Sciatic nerve (tissue), 2 donors: ENCODE measurements at regions not wholly inside any gene's neighbourhood (a gene's known extent, or its start where the extent isn't known, plus 50 kb on each side); places are given as distances from the start of the nearest gene placed in this dataset.
"Not testable (repeated sequence)": the region's sequence is repeated elsewhere in the genome, so short reads cannot be mapped to it uniquely, and the experiment has no call there.

Experiments used
- ATAC-seq: fragments of 200-7000 bp; cut with Tn5 transposase; one replicate; pipeline ENCODE4 v1.9.1; 2020; ENCODE audit warnings: mild to moderate bottlenecking, moderate library complexity
- DNase-seq: peaks from one replicate; pipeline ENCODE4 v3.0.0-alpha.2; 2020; ENCODE audit warnings: low spot score
- intact Hi-C: fragments of 100-400 bp; cut with DNase I; formaldehyde crosslinking; loops from one replicate; pipeline ENCODE4 v1.14.2; 2022
- donor health status: DM: no; HTN: no; CAD: no.
- donor health status: DM: no; HTN: no; CAD: no.

GRCh38 chr2:11945139-11946126, 199.0 kb downstream of the LPIN1 start:
- DNase-seq (no peak), ATAC-seq (no peak)
- intact Hi-C loops = no loop called here

- intact Hi-C loops = no loop called here
- ATAC-seq (no peak), DNase-seq (no peak)
Observed at GRCh38 chr2:11947956-11948355, 201.5 kb downstream of the LPIN1 start.

GRCh38 chr2:11949732-11950523, 203.5 kb downstream of the LPIN1 start:
- DNase-seq (no peak), ATAC-seq (no peak)
- intact Hi-C loops = no loop called here

DNA sequence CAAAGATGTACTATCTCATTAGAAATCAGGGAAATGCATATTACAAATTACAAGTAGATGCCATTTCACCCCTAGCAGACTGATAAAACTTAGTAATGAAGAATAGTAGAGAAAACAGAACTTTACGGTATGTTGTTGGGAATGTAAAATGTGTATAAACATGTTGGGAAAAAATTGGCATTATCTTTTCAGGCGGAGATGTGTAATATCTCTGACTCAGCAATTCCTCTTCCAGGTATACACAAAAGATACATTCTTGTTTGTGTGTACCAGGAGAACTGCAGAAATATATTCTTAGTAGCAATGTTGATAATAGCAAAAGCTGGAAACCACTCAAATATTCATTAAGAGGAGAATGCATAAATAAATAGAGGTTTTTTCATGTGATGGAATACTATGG, 204.5 kb downstream of the LPIN1 start:
- no peak for DNase-seq
- intact Hi-C loops = no loop called here

DNA sequence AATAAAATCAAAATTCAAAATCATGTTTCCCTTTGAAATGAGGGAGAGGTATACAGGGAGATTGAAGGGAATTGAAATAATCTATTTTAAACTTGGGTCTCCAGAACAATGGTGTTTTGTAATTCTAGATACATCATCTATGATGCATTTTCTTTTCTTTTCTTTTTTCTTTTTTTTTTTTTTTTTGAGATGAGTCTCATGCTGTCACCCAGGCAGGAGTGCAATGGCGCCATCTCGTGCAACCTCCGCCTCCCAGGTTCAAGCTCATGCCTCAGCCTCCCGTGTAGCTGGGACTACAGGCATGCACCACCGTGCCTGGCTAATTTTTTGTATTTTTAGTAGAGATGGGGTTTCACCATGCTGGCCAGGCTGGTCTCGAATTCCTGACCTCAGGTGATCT, 205.1 kb downstream of the LPIN1 start:
- DNase-seq, ATAC-seq, intact Hi-C loops: not testable (repeated sequence)

More for the DNA sequence above, 204.5 kb downstream of the LPIN1 start:
- no peak for ATAC-seq

- DNase-seq (no peak), ATAC-seq (no peak)
- intact Hi-C loops = no loop called here
Observed at GRCh38 chr2:11953258-11953657, 206.8 kb downstream of the LPIN1 start.

DNA sequence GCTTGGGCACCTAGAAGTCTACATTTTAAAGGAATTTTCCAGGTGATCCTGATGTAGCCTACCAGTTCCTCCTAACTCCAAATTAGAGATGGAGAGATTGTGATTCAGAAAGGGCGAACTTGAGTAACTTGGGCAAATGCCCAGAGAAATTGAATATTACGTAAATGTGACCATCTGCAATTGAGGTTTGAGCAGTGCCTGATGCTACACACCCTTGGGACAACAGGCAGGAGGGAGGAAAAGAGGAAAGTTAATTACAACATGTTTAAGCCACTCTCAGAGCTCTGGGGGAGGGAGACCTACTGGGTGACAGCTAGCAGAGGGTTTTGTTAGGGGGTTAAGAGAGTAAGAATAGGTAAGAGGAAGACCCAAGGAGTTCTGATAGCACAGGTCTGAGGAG, 208.9 kb downstream of the LPIN1 start:
- DNase-seq (no peak), ATAC-seq (peak; percentile 44)
- intact Hi-C loops = no loop called here

DNA sequence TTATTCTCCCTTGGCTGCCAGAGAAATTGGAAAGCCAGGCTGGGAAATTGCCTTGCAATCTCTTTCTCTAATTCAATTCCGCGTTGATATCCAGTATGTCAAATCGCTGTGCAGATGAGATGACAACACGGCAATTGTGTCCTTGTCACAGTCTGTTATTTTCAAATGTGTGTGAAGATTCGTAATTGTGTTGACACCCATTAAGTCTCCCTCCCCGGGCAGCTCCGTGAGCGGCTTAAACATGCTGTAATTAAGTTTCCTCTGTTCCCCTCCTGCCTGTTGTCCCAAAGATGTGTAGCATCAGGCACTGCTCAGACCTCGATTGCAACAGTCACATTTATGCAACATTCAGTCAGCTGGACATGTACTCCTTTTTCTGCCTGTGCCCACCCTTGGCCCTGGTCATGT, 209.5 kb downstream of the LPIN1 start:
- DNase-seq = no peak
- no peak for ATAC-seq
- intact Hi-C loops = no loop called here

DNA sequence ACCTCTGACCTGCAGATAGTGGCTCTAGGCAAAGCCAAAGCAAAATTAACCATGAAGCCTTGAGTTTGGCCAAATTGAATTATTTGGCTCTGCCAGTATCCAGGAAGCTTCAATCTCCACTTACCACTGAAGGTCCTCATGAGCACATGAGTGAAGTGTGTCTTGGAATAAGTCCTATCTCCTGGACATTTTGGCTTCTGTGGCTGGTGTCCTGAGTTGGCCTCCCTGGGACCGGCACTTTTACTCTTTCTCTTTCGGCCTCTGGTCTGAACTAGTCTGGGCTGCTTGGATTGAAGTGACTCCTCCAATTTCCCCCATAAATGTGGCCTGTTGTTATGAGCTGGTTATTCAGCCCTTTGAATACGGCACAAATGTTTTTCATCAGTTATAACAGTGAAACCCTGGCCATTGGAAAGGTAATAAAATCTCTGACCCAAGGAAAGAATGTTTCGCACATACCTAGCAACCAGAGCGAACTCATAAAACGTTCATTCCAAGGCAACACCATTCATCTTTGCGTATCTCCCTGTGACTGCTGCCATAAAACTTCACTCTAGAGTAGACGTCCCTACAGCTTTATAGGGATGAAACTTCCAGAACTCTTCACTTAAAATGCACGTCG, 216.4 kb downstream of the LPIN1 start:
- DNase-seq = no peak
- ATAC-seq = no peak

DNA sequence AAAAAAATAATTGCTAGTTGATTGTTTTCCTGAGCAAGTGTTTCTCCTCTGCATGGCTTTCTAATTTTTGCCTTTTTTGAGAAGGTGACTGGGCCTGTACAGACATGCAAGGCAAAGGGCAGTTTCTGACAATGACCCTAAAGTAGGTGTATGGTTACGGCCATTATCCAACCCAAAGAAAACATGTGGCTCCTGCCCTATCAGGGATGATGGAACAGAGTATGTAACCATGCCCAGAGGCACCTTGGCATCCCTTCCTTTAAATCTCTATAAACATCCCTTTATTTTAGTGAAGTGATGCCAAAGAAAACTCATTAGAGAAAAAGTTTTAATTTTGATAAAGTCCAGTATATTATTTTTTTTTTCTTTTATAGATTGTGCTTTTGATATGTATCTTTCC, 217.5 kb downstream of the LPIN1 start:
- ATAC-seq = no peak
- DNase-seq = no peak
- intact Hi-C loops = no loop called here

More for the DNA sequence above, 216.4 kb downstream of the LPIN1 start:
- intact Hi-C loops = no loop called here

DNA sequence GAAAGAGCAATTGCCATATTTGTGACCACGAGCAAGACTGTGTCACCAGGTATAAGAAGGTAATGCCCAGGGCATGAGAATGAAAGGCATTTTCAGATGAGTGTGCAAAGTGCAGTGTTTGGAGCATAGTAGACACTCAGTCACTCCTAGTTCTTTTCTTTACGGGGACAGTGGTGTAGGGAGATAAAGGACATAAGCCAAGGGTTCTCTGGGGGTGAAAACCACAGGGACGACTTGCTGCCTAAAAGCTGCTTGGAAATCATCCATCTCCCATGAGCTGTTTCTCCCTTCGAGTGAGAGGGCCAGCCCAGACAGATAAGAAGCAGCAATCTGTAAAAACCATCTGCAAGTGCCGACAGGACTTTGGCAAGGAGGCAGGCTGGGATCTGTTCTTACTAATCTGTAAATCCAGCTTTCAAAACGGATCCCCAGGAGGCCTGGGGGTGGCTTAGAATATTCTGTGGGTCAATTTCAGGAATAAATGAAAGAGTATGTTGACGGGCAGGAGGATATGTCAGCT, 221.6 kb downstream of the LPIN1 start:
- DNase-seq = no peak
- intact Hi-C loops = no loop called here
- no peak for ATAC-seq

DNA sequence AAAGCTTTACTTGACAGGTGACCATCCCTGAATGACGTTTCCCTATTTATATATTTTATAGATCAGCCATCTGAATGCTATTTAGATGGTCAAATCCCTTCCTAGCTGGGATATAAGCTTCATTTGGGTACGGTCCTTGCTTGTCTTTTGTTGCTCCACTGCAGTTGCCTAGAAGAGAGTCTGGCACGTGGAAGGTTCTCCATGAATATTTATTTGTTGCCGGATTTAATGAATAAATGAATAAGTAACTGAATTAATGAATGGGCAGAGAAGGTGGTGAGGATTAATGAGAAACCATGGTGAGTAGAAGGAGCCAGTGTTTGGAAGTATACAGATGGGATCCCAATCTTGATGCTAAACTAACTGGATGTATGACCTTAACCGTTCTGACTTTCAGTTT, 222.1 kb downstream of the LPIN1 start:
- ATAC-seq (no peak), DNase-seq (no peak)
- intact Hi-C loops = no loop called here

DNA sequence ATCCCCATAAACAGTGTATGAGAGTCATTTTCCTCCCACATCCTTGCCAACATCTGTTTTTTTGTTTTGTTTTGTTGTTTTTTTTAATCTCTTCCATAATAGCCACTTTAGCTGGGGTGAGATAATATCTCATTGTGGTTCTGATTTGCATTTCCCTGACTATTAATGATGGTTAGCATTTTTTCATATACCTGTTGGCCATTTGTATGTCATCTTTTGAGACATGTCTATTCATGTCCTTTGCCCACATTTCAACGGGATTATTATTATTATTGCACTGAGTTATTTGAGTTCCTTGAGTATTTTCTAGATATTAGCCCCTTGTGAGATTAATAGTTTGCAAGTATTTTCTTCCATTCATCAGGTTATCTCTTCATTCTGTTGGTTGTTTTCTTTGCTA, 223.3 kb downstream of the LPIN1 start:
- DNase-seq = no peak
- intact Hi-C loops = no loop called here
- ATAC-seq = no peak

- DNase-seq (no peak), ATAC-seq (no peak)
- intact Hi-C loops = no loop called here
Observed at GRCh38 chr2:11974573-11974972, 228.1 kb downstream of the LPIN1 start.

DNA sequence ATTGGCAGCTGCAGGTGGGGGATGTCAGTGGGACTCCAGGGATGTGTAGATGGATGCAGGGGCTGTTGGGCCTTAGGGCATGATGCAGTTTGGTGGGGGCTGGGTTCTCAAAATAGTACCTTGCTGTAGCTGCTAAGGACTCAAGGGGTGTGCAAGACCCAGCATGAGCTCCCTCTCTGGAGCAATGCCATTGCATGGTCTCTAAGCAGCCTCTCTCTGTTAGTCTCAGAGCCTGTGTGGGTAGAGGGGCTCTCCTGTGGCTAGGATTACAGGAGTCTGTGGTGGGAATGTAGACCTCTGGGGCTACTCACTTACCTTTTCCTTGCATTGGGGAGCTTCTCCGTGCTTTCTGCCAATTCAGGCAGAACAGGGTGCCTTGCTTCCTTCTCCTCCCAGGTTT, 228.9 kb downstream of the LPIN1 start:
- intact Hi-C loops = no loop called here
- no peak for DNase-seq
- no peak for ATAC-seq

DNA sequence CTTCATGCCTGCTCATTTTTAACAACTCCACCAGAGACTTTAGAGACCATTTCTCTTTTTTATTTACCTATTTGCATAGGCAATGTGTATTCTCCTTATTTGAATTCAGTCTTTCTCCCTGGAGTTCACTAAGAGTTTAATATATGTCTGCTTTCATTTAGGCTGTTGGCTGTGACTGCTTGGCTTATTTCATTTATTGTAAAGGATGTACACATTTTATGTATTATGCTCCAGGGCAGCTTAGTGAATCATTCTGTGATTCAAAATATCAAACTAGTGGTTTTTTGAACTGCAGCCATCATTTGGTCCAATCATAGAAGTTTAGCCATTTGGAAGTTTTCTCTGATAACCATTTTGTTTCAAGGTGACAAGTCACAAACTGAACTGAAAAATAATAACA, 229.6 kb downstream of the LPIN1 start:
- DNase-seq (no peak), ATAC-seq (no peak)
- intact Hi-C loops = no loop called here

DNA sequence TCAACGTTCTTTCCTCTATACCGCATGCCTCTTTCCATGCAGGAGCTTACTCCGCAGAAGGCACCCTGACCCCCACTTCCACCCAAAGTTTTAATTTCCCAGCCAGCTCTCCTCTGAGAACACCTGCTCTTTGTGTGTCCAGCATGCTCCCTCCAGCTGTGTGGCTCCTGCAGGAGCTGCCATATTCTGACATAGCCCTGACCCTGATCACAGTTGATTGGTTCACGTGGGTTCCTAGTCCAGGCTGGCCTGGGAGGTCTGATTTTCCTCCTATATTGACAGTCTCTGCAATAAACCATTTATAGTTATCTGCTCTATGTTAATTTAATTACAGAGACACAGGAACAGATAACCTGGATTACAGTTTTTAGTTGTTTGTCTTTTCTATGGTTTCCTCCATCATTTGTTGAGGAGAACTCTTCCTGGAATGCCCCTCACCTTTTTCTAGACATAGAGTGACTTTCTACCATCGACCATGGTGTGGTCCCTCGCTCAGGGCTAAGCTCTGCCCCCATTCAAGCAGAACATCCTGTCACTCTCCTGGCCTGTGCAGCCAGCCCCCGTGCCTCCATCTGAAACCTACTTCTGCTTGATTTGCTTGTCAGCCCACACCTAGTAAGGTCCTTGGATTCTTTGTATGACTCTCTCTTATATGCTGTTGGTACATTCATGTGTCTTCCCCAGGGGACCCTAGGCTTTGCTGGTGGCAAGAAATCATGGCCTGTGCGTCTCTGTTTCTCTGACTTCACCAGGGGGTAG, 231.5 kb downstream of the LPIN1 start:
- ATAC-seq = no peak
- DNase-seq = no peak
- intact Hi-C loops = no loop called here

GRCh38 chr2:11980809-11981208, 234.4 kb downstream of the LPIN1 start:
- ATAC-seq = peak; percentile 64
- intact Hi-C loops = no loop called here
- DNase-seq = no peak

- intact Hi-C loops = no loop called here
- no peak for ATAC-seq
Observed at GRCh38 chr2:11983401-11983800, 237.0 kb downstream of the LPIN1 start.

More at GRCh38 chr2:11983401-11983800, 237.0 kb downstream of the LPIN1 start:
- no peak for DNase-seq
